SK-N-SH (cell line): ENCODE measurements at regions not wholly inside any gene's neighbourhood (a gene's known extent, or its start where the extent isn't known, plus 50 kb on each side); places are given as distances from the start of the nearest gene placed in this dataset.
A peak's percentile ranks its signal among the peaks of the same experiment; 100 is the strongest.

Source experiments
- CTCF ChIA-PET: fragments of 300-600, 350-600 bp; formaldehyde crosslinking; extraction: SDS; loops from one replicate; lab custom pipeline; 2021; lab: Yijun Ruan, JAX
- POLR2A ChIA-PET: fragments of 350-600 bp; sonication (Branson Sonifier 250); formaldehyde crosslinking; extraction: SDS; loops from one replicate; lab custom pipeline; 2020; ENCODE audit warnings: antibody characterized with exemption, inconsistent platforms; lab: Yijun Ruan, JAX
- DNase-seq: peaks from one replicate; pipeline ENCODE4 v3.0.0; 2012
- H2AFZ ChIP-seq: fragments of 200-600 bp; sonication (generic); 2 replicates; pipeline ENCODE4 v1.8.1; 2016; ENCODE audit warnings: antibody characterized with exemption, mild to moderate bottlenecking, low read depth
- H3F3A ChIP-seq: fragments of 200-600 bp; sonication (generic); replicated peaks from 2 replicates; pipeline ENCODE3; 2016; ENCODE audit warnings: antibody characterized with exemption, mild to moderate bottlenecking; ENCODE audit not compliant: insufficient read depth
- H3K27ac ChIP-seq, 2 experiments: fragments of 200-500 bp in 1 of 2; fragments of 200-600 bp in 1 of 2; sonication (Bioruptor generic) in 1 of 2; sonication (generic), shearing (Covaris generic) in 1 of 2; 2 replicates each; pipeline versions ENCODE4 v1.5.1 to v1.6.1; 2014 to 2016; ENCODE audit warnings: low read depth in 2 of 2, inconsistent platforms in 1 of 2, low read length in 1 of 2, mild to moderate bottlenecking in 1 of 2, mixed read lengths in 1 of 2
- H3K27me3 ChIP-seq: fragments of 200-600 bp; sonication (generic), shearing (Covaris generic); 2 replicates; pipeline ENCODE4 v1.6.1; 2016; ENCODE audit warnings: mixed run types; ENCODE audit not compliant: insufficient read depth
- H3K36me3 ChIP-seq, 2 experiments: fragments of 200-500 bp in 1 of 2; fragments of 200-600 bp in 1 of 2; sonication (Bioruptor generic) in 1 of 2; sonication (generic) in 1 of 2; replicated peaks in 1 of 2; 2 replicates each; pipeline versions ENCODE3 to v1.5.1; 2014 to 2016; ENCODE audit warnings: low read length in 1 of 2, mild to moderate bottlenecking in 1 of 2; ENCODE audit not compliant: insufficient read depth in 2 of 2, control insufficient read depth in 1 of 2
- H3K4me1 ChIP-seq, 2 experiments: fragments of 200-500 bp in 1 of 2; fragments of 200-600 bp in 1 of 2; sonication (Bioruptor generic) in 1 of 2; sonication (generic), shearing (Covaris generic) in 1 of 2; 2 replicates each; pipeline versions ENCODE4 v1.5.1 to v1.6.1; 2014 to 2016; ENCODE audit warnings: low read depth in 1 of 2, low read length in 1 of 2, mixed run types in 1 of 2; ENCODE audit not compliant: insufficient read depth in 2 of 2, control insufficient read depth in 1 of 2
- H3K4me2 ChIP-seq: fragments of 200-600 bp; sonication (generic), shearing (Covaris generic); 2 replicates; pipeline ENCODE4 v1.6.1; 2017; ENCODE audit warnings: mixed run types
- H3K4me3 ChIP-seq, 2 experiments: fragments of 200-500 bp in 1 of 2; fragments of 200-600 bp in 1 of 2; sonication (Bioruptor generic) in 1 of 2; sonication (generic), shearing (Covaris generic) in 1 of 2; 2 replicates each; pipeline versions ENCODE4 v1.5.1 to v1.8.1; 2014 to 2016; ENCODE audit warnings: low read depth in 2 of 2, inconsistent platforms in 1 of 2, low read length in 1 of 2, mild to moderate bottlenecking in 1 of 2, mixed read lengths in 1 of 2, moderate library complexity in 1 of 2
- H3K79me2 ChIP-seq: fragments of 200-600 bp; sonication (generic); 2 replicates; pipeline ENCODE4 v1.8.1; 2017; ENCODE audit warnings: mild to moderate bottlenecking; ENCODE audit not compliant: insufficient read depth
- H3K9ac ChIP-seq: fragments of 200-600 bp; sonication (generic); 2 replicates; pipeline ENCODE4 v1.6.1; 2017; ENCODE audit warnings: mixed run types
- H3K9me2 ChIP-seq: fragments of 200-600 bp; sonication (generic); 2 replicates; pipeline ENCODE4 v1.6.1; 2017; ENCODE audit warnings: mixed run types
- H3K9me3 ChIP-seq: fragments of 200-600 bp; sonication (generic); 2 replicates; pipeline ENCODE4 v1.6.1; 2017; ENCODE audit warnings: mixed run types, mild to moderate bottlenecking, moderate library complexity
- H4K20me1 ChIP-seq: fragments of 200-600 bp; sonication (generic); 2 replicates; pipeline ENCODE4 v1.6.1; 2017; ENCODE audit warnings: mild to moderate bottlenecking, mixed run types; ENCODE audit not compliant: insufficient read depth
- CHD2 ChIP-seq: fragments of 150-350 bp; IDR thresholded peaks from 2 replicates; pipeline ENCODE4 v1.6.1; 2018; ENCODE audit warnings: low read length; ENCODE audit not compliant: partially characterized antibody
- CTCF ChIP-seq: fragments of 200-600 bp; sonication (generic); IDR thresholded peaks from 2 replicates; pipeline ENCODE4 v1.6.1; 2017; ENCODE audit warnings: antibody characterized with exemption, mild to moderate bottlenecking, moderate library complexity
- ELF1 ChIP-seq: IDR thresholded peaks from 2 replicates; pipeline ENCODE4 v1.4.0; 2012
- EP300 ChIP-seq, 2 experiments: IDR thresholded peaks; 2 replicates each; pipeline versions ENCODE4 v1.4.0 to v1.6.1; 2012; ENCODE audit warnings: borderline replicate concordance in 1 of 2, low read depth in 1 of 2, low read length in 1 of 2
- EZH2phosphoT487 ChIP-seq: fragments of 200-600 bp; sonication (generic); IDR thresholded peaks from 2 replicates; pipeline ENCODE4 v1.6.1; 2017; ENCODE audit warnings: low read depth, mixed run types, mild to moderate bottlenecking, antibody characterized with exemption, moderate library complexity, borderline replicate concordance
- FOXJ3 ChIP-seq: sonication (generic); formaldehyde crosslinking; IDR thresholded peaks from 2 replicates; pipeline ENCODE4 v1.5.1; 2020; ENCODE audit warnings: mild to moderate bottlenecking, missing genetic modification reagents
- FOXM1 ChIP-seq: IDR thresholded peaks from 2 replicates; pipeline ENCODE4 v1.4.0; 2012; ENCODE audit warnings: low read depth, mild to moderate bottlenecking
- GABPA ChIP-seq: IDR thresholded peaks from 2 replicates; pipeline ENCODE4 v1.4.0; 2012; ENCODE audit warnings: low read depth, mild to moderate bottlenecking
- GATA2 ChIP-seq: sonication (generic); formaldehyde crosslinking; IDR thresholded peaks from 2 replicates; pipeline ENCODE4 v1.5.0; 2020; ENCODE audit warnings: mild to moderate bottlenecking, missing genetic modification reagents
- IRF3 ChIP-seq: fragments of 150-350 bp; IDR thresholded peaks from 2 replicates; pipeline ENCODE4 v1.6.1; 2016; ENCODE audit warnings: mild to moderate bottlenecking, low read depth, low read length
- JUND ChIP-seq: IDR thresholded peaks from 2 replicates; pipeline ENCODE4 v1.4.0; 2012
- MEF2A ChIP-seq: IDR thresholded peaks from 2 replicates; pipeline ENCODE4 v1.4.0; 2012; ENCODE audit warnings: low read depth, borderline replicate concordance
- NRF1 ChIP-seq: IDR thresholded peaks from 2 replicates; pipeline ENCODE4 v1.6.1; 2012; ENCODE audit warnings: low read depth, mild to moderate bottlenecking, low read length
- PBX3 ChIP-seq: IDR thresholded peaks from 2 replicates; pipeline ENCODE4; 2012
- POLR2AphosphoS5 ChIP-seq: IDR thresholded peaks from 2 replicates; pipeline ENCODE4 v1.6.1; 2012; ENCODE audit warnings: low read depth, low read length
- RAD21 ChIP-seq: IDR thresholded peaks from 2 replicates; pipeline ENCODE4 v1.6.1; 2012; ENCODE audit warnings: mild to moderate bottlenecking, low read length
- RCOR1 ChIP-seq: fragments of 150-350 bp; IDR thresholded peaks from 2 replicates; pipeline ENCODE4 v1.6.1; 2017; ENCODE audit warnings: antibody characterized with exemption, low read length
- RFX5 ChIP-seq: IDR thresholded peaks from 2 replicates; pipeline ENCODE4 v1.6.1; 2012; ENCODE audit warnings: mild to moderate bottlenecking, improper control_type of control experiment, low read length
- RXRA ChIP-seq: IDR thresholded peaks from 2 replicates; pipeline ENCODE4 v1.4.0; 2012; ENCODE audit warnings: low read depth, mild to moderate bottlenecking, borderline replicate concordance
- SIN3A ChIP-seq: IDR thresholded peaks from 2 replicates; pipeline ENCODE4 v1.6.1; 2012; ENCODE audit warnings: low read depth, mild to moderate bottlenecking, low read length, moderate library complexity, borderline replicate concordance
- SMC3 ChIP-seq: IDR thresholded peaks from 2 replicates; pipeline ENCODE4 v1.6.1; 2012; ENCODE audit warnings: low read depth, low read length, improper control_type of control experiment
- TCF12 ChIP-seq: IDR thresholded peaks from 2 replicates; pipeline ENCODE4 v1.4.0; 2012
- TEAD4 ChIP-seq: IDR thresholded peaks from 2 replicates; pipeline ENCODE4 v1.4.0; 2012; ENCODE audit warnings: mild to moderate bottlenecking, borderline replicate concordance; ENCODE audit not compliant: insufficient read depth
- USF1 ChIP-seq: IDR thresholded peaks from 2 replicates; pipeline ENCODE4 v1.4.0; 2012; ENCODE audit warnings: low read depth, borderline replicate concordance
- USF2 ChIP-seq: fragments of 150-350 bp; IDR thresholded peaks from 2 replicates; pipeline ENCODE4 v1.6.1; 2017; ENCODE audit warnings: antibody characterized with exemption, low read length, low read depth, borderline replicate concordance
- YY1 ChIP-seq: IDR thresholded peaks from 2 replicates; pipeline ENCODE4 v1.4.0; 2012; ENCODE audit warnings: low read depth, mild to moderate bottlenecking
- WGBS: methylation state at CpG from one replicate; pipeline ENCODE4 v1.1.6; 2017; ENCODE audit warnings: low lambda C conversion rate; 5-methylcytosine and 5-hydroxymethylcytosine counted together
- TF ChIP-seq, protein P1 (sequence below): IDR thresholded peaks from 2 replicates; pipeline ENCODE4 v1.6.1; 2012; ENCODE audit warnings: mild to moderate bottlenecking, low read depth, low read length, moderate library complexity

GRCh38 chr3:154904328-154904727 is 175.8 kb upstream of the MME start:
- Histone ChIP-seq H3K9me3 (no peaks in the 10 kb centered on the region), H4K20me1 (no peaks in the 10 kb centered on the region), H3K36me3 (no peaks in the 10 kb centered on the region), H3K9ac (no peak overlapping the region), H3K27me3 (no peaks in the 10 kb centered on the region), H2AFZ (no peak overlapping the region), H3K4me2 (no peak overlapping the region), H3K4me3 (no peak overlapping the region), H3K9me2 (no peaks in the 10 kb centered on the region), H3K79me2 (no peaks in the 10 kb centered on the region), H3K27ac (peak overlapping the region in 1 of 2 experiments; percentile 22; a peak in 1 of 4 replicates), H3K4me1 (no peaks in the 10 kb centered on the region; a peak in 1 of 4 replicates), H3F3A (peaks cover 17% of the 10 kb centered on the region)
- ChIA-PET CTCF (interaction anchor here (1.1 to 3.0 kb wide), 3 partner anchors 27 to 798 kb away, joined by 3 to 24 read pairs (median 4); no protein-coding TSS in a partner anchor), POLR2A (no interaction called here)
- WGBS: 8% methylated on average over 2 of the region's 2 CpGs
- peak; percentile 26 for DNase-seq
- TF ChIP-seq TEAD4 (no peak), POLR2AphosphoS5 (no peak), USF1 (no peak), RFX5 (no peak), CTCF (peak; percentile 58), GABPA (no peak), JUND (no peak), TCF12 (no peak), SIN3A (no peak), ELF1 (0 out of 2 replicates have a peak, but pooled peaks have one; percentile 21), NRF1 (no peak), USF2 (no peak), EZH2phosphoT487 (no peak), CHD2 (no peak), IRF3 (no peak), FOXJ3 (CRISPR knock-in tag) (no peak), RXRA (no peak), RCOR1 (no peak), YY1 (no peak), MEF2A (no peak), EP300 (IDR thresholded peaks at IDR 0.05; ENCODE audit: borderline replicate concordance in 1 of 2, low read depth in 1 of 2, low read length in 1 of 2) (no peak), FOXM1 (no peak), GATA2 (CRISPR knock-in tag) (no peak), RAD21 (peak; percentile 53), SMC3 (peak; percentile 45), PBX3 (no peak)
- TF ChIP-seq, protein P1, sequence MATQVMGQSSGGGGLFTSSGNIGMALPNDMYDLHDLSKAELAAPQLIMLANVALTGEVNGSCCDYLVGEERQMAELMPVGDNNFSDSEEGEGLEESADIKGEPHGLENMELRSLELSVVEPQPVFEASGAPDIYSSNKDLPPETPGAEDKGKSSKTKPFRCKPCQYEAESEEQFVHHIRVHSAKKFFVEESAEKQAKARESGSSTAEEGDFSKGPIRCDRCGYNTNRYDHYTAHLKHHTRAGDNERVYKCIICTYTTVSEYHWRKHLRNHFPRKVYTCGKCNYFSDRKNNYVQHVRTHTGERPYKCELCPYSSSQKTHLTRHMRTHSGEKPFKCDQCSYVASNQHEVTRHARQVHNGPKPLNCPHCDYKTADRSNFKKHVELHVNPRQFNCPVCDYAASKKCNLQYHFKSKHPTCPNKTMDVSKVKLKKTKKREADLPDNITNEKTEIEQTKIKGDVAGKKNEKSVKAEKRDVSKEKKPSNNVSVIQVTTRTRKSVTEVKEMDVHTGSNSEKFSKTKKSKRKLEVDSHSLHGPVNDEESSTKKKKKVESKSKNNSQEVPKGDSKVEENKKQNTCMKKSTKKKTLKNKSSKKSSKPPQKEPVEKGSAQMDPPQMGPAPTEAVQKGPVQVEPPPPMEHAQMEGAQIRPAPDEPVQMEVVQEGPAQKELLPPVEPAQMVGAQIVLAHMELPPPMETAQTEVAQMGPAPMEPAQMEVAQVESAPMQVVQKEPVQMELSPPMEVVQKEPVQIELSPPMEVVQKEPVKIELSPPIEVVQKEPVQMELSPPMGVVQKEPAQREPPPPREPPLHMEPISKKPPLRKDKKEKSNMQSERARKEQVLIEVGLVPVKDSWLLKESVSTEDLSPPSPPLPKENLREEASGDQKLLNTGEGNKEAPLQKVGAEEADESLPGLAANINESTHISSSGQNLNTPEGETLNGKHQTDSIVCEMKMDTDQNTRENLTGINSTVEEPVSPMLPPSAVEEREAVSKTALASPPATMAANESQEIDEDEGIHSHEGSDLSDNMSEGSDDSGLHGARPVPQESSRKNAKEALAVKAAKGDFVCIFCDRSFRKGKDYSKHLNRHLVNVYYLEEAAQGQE: no peak
